SU-DHL-6 (cell line): ENCODE measurements at regions not wholly inside any gene's neighbourhood (a gene's known extent, or its start where the extent isn't known, plus 50 kb on each side); places are given as distances from the start of the nearest gene placed in this dataset.

Experiments used
- H2AFZ ChIP-seq: fragments of 200-600 bp; sonication (generic); 2 replicates; pipeline ENCODE4 v1.6.1; 2014; ENCODE audit warnings: low read depth, mild to moderate bottlenecking, moderate library complexity, mixed read lengths, antibody characterized with exemption, low read length; ENCODE audit not compliant: severe bottlenecking
- H3F3A ChIP-seq: fragments of 200-600 bp; shearing (Covaris generic); 2 replicates; pipeline ENCODE4 v1.6.0; 2016; ENCODE audit warnings: antibody characterized with exemption, mild to moderate bottlenecking; ENCODE audit not compliant: insufficient read depth
- H3K27ac ChIP-seq: fragments of 200-600 bp; sonication (generic); 2 replicates; pipeline ENCODE4 v1.5.1; 2016; ENCODE audit warnings: low read depth, mild to moderate bottlenecking, low read length, moderate library complexity, mixed read lengths
- H3K27me3 ChIP-seq: fragments of 200-600 bp; sonication (generic), shearing (Covaris generic); 2 replicates; pipeline ENCODE4 v1.6.0; 2014; ENCODE audit warnings: mild to moderate bottlenecking, low read length
- H3K36me3 ChIP-seq: fragments of 200-600 bp; sonication (generic); 2 replicates; pipeline ENCODE4 v1.6.1; 2014; ENCODE audit warnings: mild to moderate bottlenecking, low read length, mixed read lengths
- H3K4me2 ChIP-seq: fragments of 300-600, 200-600 bp; shearing (Covaris generic), sonication (generic); 2 replicates; pipeline ENCODE4 v1.6.0; 2014; ENCODE audit warnings: low read length, low read depth, mild to moderate bottlenecking; ENCODE audit not compliant: poor library complexity, severe bottlenecking
- H3K4me3 ChIP-seq: fragments of 200-600 bp; sonication (generic); 2 replicates; pipeline ENCODE4 v1.5.1; 2014; ENCODE audit warnings: antibody characterized with exemption, low read length, mild to moderate bottlenecking, mixed read lengths; ENCODE audit not compliant: insufficient read depth, poor library complexity, severe bottlenecking
- H3K79me2 ChIP-seq: fragments of 200-600 bp; sonication (generic); 2 replicates; pipeline ENCODE4 v1.6.1; 2014; ENCODE audit warnings: mild to moderate bottlenecking, low read length, moderate library complexity; ENCODE audit not compliant: insufficient read depth
- H3K9ac ChIP-seq: fragments of 200-600 bp; sonication (generic); 2 replicates; pipeline ENCODE4 v1.7.0; 2014; ENCODE audit warnings: mild to moderate bottlenecking, low read length
- H3K9me2 ChIP-seq: fragments of 200-600 bp; sonication (generic); replicated peaks from 2 replicates; pipeline ENCODE4 v1.6.1; 2014; ENCODE audit warnings: low read length; ENCODE audit not compliant: insufficient read depth
- H3K9me3 ChIP-seq: fragments of 200-600 bp; sonication (generic); 2 replicates; pipeline ENCODE4 v1.6.1; 2014; ENCODE audit warnings: low read length, mixed read lengths; ENCODE audit not compliant: insufficient read depth
- H4K20me1 ChIP-seq: fragments of 200-600 bp; sonication (generic); 2 replicates; pipeline ENCODE4 v1.6.1; 2014; ENCODE audit warnings: low read depth, mild to moderate bottlenecking, antibody characterized with exemption, low read length, moderate library complexity, mixed read lengths
- EZH2phosphoT487 ChIP-seq: fragments of 200-600 bp; sonication (generic), shearing (Covaris generic); conservative IDR thresholded peaks from 2 replicates; pipeline ENCODE4 v1.6.1; 2018; ENCODE audit warnings: mild to moderate bottlenecking, antibody characterized with exemption, low read length, moderate library complexity, mixed read lengths
- TF ChIP-seq, protein P1 (sequence below): fragments of 200-600 bp; sonication (generic); IDR thresholded peaks from one replicate; pipeline ENCODE4 v1.5.1; 2017; ENCODE audit warnings: antibody characterized with exemption, mild to moderate bottlenecking, low read length, moderate library complexity; ENCODE audit not compliant: insufficient read depth, poor library complexity, severe bottlenecking

DNA sequence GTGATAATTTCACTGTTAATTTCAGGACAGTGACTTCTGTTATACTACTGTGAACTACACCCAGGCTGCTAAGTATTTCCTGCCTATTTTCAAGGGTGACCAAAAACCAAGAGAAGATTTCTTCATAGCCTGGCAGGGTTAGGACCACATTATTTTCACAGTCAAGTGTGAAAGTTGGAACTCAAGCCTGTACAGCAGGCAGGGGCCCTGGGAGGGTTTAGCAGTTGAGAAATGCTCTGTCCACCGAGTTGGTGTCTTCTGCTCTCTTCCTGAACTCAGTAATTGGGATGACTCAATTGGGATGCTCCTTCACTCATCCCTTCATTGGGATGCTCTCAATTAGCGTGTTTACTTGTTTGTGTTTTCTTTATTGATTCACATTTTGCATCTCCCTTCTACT, 347.3 kb upstream of the CDH11 start:
- Histone ChIP-seq H3K27ac (no peak overlapping the region), H3K27me3 (no peaks in the 10 kb centered on the region), H3K4me3 (no peak overlapping the region), H3K36me3 (no peaks in the 10 kb centered on the region), H3F3A (no peaks in the 10 kb centered on the region), H3K9me3 (no peaks in the 10 kb centered on the region), H2AFZ (no peak overlapping the region), H3K9me2 (no peaks in the 10 kb centered on the region), H4K20me1 (no peaks in the 10 kb centered on the region), H3K4me2 (no peak overlapping the region), H3K9ac (no peak overlapping the region), H3K79me2 (no peaks in the 10 kb centered on the region)
- TF ChIP-seq, protein P1, sequence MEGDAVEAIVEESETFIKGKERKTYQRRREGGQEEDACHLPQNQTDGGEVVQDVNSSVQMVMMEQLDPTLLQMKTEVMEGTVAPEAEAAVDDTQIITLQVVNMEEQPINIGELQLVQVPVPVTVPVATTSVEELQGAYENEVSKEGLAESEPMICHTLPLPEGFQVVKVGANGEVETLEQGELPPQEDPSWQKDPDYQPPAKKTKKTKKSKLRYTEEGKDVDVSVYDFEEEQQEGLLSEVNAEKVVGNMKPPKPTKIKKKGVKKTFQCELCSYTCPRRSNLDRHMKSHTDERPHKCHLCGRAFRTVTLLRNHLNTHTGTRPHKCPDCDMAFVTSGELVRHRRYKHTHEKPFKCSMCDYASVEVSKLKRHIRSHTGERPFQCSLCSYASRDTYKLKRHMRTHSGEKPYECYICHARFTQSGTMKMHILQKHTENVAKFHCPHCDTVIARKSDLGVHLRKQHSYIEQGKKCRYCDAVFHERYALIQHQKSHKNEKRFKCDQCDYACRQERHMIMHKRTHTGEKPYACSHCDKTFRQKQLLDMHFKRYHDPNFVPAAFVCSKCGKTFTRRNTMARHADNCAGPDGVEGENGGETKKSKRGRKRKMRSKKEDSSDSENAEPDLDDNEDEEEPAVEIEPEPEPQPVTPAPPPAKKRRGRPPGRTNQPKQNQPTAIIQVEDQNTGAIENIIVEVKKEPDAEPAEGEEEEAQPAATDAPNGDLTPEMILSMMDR = no peak
- no peak for TF ChIP-seq EZH2phosphoT487

DNA sequence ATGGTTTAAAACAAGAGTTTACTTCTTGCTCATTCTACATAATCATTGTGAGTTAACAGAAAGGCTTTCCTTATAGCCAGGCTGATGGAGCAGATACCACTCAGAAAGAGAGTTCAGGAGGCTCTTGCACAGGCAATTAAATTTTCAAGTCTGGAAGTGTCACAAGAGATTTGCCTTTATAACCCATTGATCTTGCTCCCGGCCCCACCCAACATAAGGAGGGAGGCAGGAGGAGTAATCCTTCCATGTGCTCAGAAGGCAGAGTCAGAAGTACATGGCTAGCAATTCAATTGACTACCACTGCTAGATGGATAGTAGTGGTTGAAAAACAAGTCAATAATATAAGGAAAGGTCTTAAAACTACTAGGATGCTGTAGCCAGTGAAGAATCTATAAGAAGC, 346.3 kb upstream of the CDH11 start:
- Histone ChIP-seq H3K79me2 (no peaks in the 10 kb centered on the region), H3F3A (no peaks in the 10 kb centered on the region), H3K4me2 (no peak overlapping the region), H3K9me3 (no peaks in the 10 kb centered on the region), H3K36me3 (no peaks in the 10 kb centered on the region), H3K27ac (no peak overlapping the region), H3K27me3 (no peaks in the 10 kb centered on the region), H3K9ac (no peak overlapping the region), H3K9me2 (no peaks in the 10 kb centered on the region), H4K20me1 (no peaks in the 10 kb centered on the region), H2AFZ (no peak overlapping the region), H3K4me3 (no peak overlapping the region)
- TF ChIP-seq, protein P1 = no peak
- no peak for TF ChIP-seq EZH2phosphoT487

DNA sequence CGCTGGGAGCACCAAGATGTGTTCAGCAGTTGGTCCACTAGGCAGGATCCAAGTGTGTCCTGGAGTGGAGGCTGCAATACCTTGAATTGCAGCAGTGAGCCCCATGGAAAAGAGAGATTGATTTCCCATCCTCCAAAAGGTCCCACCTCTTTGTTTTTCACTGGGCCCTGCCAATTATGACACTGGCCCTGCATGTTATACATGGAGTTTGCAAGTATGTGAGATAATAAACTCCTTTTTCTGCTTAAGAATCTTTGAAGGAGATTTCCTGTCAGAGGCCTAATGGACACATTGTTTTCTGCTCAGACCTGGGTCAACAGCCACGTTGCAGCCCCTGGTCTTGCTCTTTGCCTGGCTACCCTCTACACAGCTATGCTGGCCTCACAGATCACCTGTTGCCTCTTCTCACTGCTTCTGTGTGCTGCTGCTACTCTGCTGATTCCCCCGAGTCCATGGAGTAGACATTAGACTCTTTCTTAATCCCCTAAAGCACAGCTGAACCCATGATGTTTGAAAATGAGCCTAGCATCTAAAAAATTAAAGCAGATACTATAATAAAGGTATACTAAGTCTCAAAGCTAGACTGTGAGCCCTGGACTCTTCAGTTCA, 341.9 kb upstream of the CDH11 start:
- Histone ChIP-seq H3F3A (no peaks in the 10 kb centered on the region), H2AFZ (no peak overlapping the region), H3K4me2 (no peak overlapping the region), H3K36me3 (no peaks in the 10 kb centered on the region), H4K20me1 (no peaks in the 10 kb centered on the region), H3K9me2 (no peaks in the 10 kb centered on the region), H3K9ac (no peak overlapping the region), H3K27me3 (no peaks in the 10 kb centered on the region), H3K9me3 (no peaks in the 10 kb centered on the region), H3K27ac (no peak overlapping the region), H3K79me2 (no peaks in the 10 kb centered on the region), H3K4me3 (no peak overlapping the region)
- no peak for TF ChIP-seq EZH2phosphoT487
- TF ChIP-seq, protein P1 = no peak
